Heart left ventricle (tissue), 13 donors: ENCODE measurements at regions not wholly inside any gene's neighbourhood (a gene's known extent, or its start where the extent isn't known, plus 50 kb on each side); places are given as distances from the start of the nearest gene placed in this dataset.

Source experiments
- POLR2A ChIP-seq, 2 donors: fragments of 450-650 bp; IDR thresholded peaks; one replicate each; pipeline ENCODE4 v1.6.1; 2017; ENCODE audit warnings: antibody characterized with exemption in 2 of 2, mild to moderate bottlenecking in 2 of 2, moderate library complexity in 2 of 2
- TF ChIP-seq, protein P1 (sequence below), 12 donors: fragments of 200-600 bp; sonication (generic) in 4 of 12; IDR thresholded peaks; one replicate each; pipeline versions ENCODE4 v1.5.0 to v1.8.0; 2018 to 2022; ENCODE audit warnings: antibody characterized with exemption in 12 of 12, mild to moderate bottlenecking in 5 of 12
- donor health status: ischemic (EF 13 %, LVEDD 7.1; RV severe dilation, severe dysfunction).
- donor health status: DM: no; HTN: yes; CAD: no.
- donor health status: DM: no; HTN: no; CAD: no.
- donor health status: ischemic (EF 25% LVEDD 6.9; RV normal size, moderate dysfunction).
- donor health status: ischemic (EF 25% LVEDD 5.7; RV mildly dilated, moderate dysfunction).
- donor health status: ischemic (EF 35%, LVEDD 5.7; RV mildly dilated, moderate dysfunction).
- donor health status: nonischemic (EF 11% LVEDD 7.7; RV severe dilation, severe dysfunction).
- donor health status: DM: yes; HTN: yes; CAD: no.
- donor health status: PGD.
- donor health status: ischemic (EF 29% LVEDD 5.4; RV normal size, mild dysfunction).
- donor health status: nonischemic (EF 23%, LVEDD 6.1; RV moderate dilation, normal function).

DNA sequence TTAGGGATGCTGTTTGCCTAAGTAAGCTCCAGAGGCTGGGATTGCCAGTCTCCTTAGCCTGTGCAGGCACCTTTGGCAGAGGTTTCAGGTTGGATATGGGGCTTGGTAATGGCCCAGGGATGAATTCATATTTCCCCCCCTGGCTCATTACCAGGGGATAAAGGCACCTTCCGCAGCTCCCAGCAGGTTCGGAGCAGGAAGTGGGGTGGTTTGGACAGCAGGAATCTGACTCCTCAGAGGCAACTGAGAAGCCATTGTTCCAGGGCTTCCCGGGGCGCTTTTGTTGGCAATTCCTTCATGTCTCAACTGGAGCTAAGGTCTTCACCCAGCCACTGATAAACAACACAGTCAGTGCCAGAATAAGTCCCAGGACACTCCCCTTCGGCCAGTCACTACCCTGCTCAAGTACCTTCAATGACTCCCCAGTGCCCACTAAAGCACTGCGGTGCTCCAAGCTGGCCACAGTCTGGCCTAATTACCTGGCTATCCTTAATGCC lies 85.3 kb upstream of the SLC6A6 start:
- TF ChIP-seq, protein P1, sequence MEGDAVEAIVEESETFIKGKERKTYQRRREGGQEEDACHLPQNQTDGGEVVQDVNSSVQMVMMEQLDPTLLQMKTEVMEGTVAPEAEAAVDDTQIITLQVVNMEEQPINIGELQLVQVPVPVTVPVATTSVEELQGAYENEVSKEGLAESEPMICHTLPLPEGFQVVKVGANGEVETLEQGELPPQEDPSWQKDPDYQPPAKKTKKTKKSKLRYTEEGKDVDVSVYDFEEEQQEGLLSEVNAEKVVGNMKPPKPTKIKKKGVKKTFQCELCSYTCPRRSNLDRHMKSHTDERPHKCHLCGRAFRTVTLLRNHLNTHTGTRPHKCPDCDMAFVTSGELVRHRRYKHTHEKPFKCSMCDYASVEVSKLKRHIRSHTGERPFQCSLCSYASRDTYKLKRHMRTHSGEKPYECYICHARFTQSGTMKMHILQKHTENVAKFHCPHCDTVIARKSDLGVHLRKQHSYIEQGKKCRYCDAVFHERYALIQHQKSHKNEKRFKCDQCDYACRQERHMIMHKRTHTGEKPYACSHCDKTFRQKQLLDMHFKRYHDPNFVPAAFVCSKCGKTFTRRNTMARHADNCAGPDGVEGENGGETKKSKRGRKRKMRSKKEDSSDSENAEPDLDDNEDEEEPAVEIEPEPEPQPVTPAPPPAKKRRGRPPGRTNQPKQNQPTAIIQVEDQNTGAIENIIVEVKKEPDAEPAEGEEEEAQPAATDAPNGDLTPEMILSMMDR (IDR thresholded peaks at IDR 0.05) = no peak
- no peak for TF ChIP-seq POLR2A (IDR thresholded peaks at IDR 0.05)
